ENCODE measurements at regions not wholly inside any gene's neighbourhood (a gene's known extent, or its start where the extent isn't known, plus 50 kb on each side); places are given as distances from the start of the nearest gene placed in this dataset.

- no peak for FAIRE-seq
- no peaks in the 10 kb centered on the region for H3K9me3 ChIP-seq (ENCODE audit: low read length)
- no peak overlapping the region for H2AFZ ChIP-seq (ENCODE audit: low read length)
- no peaks in the 10 kb centered on the region for H3K4me1 ChIP-seq (ENCODE audit: insufficient read depth, low read length)
- no peaks in the 10 kb centered on the region for H4K20me1 ChIP-seq (ENCODE audit: insufficient read depth, low read length)
- H3K4me3 ChIP-seq (replicated peaks in 1 of 3; ENCODE audit: insufficient read depth in 1 of 3, low read depth in 2 of 3, low read length in 3 of 3): no peak overlapping the region
- BruUV-seq (replicated peaks): no TSS peak
- CTCF ChIA-PET (ENCODE audit: low intra/inter-chr PET ratio, low total read pairs): no interaction called here
- WGBS (ENCODE audit: low lambda C conversion rate): 35% methylated on average over 6 of the region's 6 CpGs
- no peaks in the 10 kb centered on the region for H3K79me2 ChIP-seq (ENCODE audit: insufficient read depth, low read length)
- H3K27me3 ChIP-seq (ENCODE audit: control insufficient read depth in 1 of 2, insufficient read depth in 2 of 2, low read length in 2 of 2): no peaks in the 10 kb centered on the region
- POLR2A ChIA-PET: no interaction called here
- H3K36me3 ChIP-seq (replicated peaks in 1 of 2; ENCODE audit: control insufficient read depth in 1 of 2, insufficient read depth in 2 of 2, low read length in 2 of 2): no peaks in the 10 kb centered on the region
- H3K4me2 ChIP-seq (ENCODE audit: low read depth, low read length): no peak overlapping the region
- no peak overlapping the region for H3K27ac ChIP-seq (ENCODE audit: extremely low read length, insufficient read depth, low read length)
- ATAC-seq: no peak
- in situ Hi-C loops (cut with HindIII; ENCODE audit: extremely low pct_ligation_motif_present, low pct_unique_long_range_greater_than_20kb): no loop called here
- TF ChIP-seq EHMT2 (IDR thresholded peaks at IDR 0.05; ENCODE audit: borderline replicate concordance, low read depth, low read length) (no peak), SRSF4 (IDR thresholded peaks at IDR 0.05; ENCODE audit: low read depth, low read length, poor library complexity, severe bottlenecking) (no peak), NR3C1 (CRISPR knock-in tag; IDR thresholded peaks at IDR 0.05) (no peak), ZNF30 (CRISPR knock-in tag; IDR thresholded peaks at IDR 0.05) (no peak), MAFG (CRISPR knock-in tag; IDR thresholded peaks at IDR 0.05) (no peak), KDM1A (CRISPR knock-in tag; IDR thresholded peaks at IDR 0.05) (no peak), TRIM22 (IDR thresholded peaks at IDR 0.05) (no peak)
- no peak overlapping the region for H3K9ac ChIP-seq (ENCODE audit: insufficient read depth, low read depth, low read length)
- intact Hi-C loops (cut with micrococcal nuclease; ENCODE audit: unreplicated experiment): no loop called here
- DNase-seq (ENCODE audit: low spot score): no peak
Measured at GRCh38 chr2:76316691-76317090, 606.0 kb upstream of the GCFC2 start.

- CTCF ChIA-PET (ENCODE audit: low intra/inter-chr PET ratio, low total read pairs): no interaction called here
- no peak overlapping the region for H3K9ac ChIP-seq (ENCODE audit: insufficient read depth, low read depth, low read length)
- 2% methylated on average over 3 of the region's 3 CpGs for WGBS (ENCODE audit: low lambda C conversion rate)
- BruUV-seq (replicated peaks): no TSS peak
- FAIRE-seq (no peak), ATAC-seq (no peak), DNase-seq (ENCODE audit: low spot score) (no peak)
- in situ Hi-C loops (cut with HindIII; ENCODE audit: extremely low pct_ligation_motif_present, low pct_unique_long_range_greater_than_20kb) (no loop called here), intact Hi-C loops (cut with micrococcal nuclease; ENCODE audit: unreplicated experiment) (no loop called here)
- H3K4me1 ChIP-seq (ENCODE audit: insufficient read depth, low read length): no peaks in the 10 kb centered on the region
- H3K4me2 ChIP-seq (ENCODE audit: low read depth, low read length): no peak overlapping the region
- no peaks in the 10 kb centered on the region for H3K79me2 ChIP-seq (ENCODE audit: insufficient read depth, low read length)
- H4K20me1 ChIP-seq (ENCODE audit: insufficient read depth, low read length): no peaks in the 10 kb centered on the region
- H3K9me3 ChIP-seq (ENCODE audit: low read length): no peaks in the 10 kb centered on the region
- no peak overlapping the region for H2AFZ ChIP-seq (ENCODE audit: low read length)
- no peak overlapping the region for H3K4me3 ChIP-seq (replicated peaks in 1 of 3; ENCODE audit: insufficient read depth in 1 of 3, low read depth in 2 of 3, low read length in 3 of 3)
- H3K36me3 ChIP-seq (replicated peaks in 1 of 2; ENCODE audit: control insufficient read depth in 1 of 2, insufficient read depth in 2 of 2, low read length in 2 of 2): no peaks in the 10 kb centered on the region
- no peaks in the 10 kb centered on the region for H3K27me3 ChIP-seq (ENCODE audit: control insufficient read depth in 1 of 2, insufficient read depth in 2 of 2, low read length in 2 of 2)
- no peak overlapping the region for H3K27ac ChIP-seq (ENCODE audit: extremely low read length, insufficient read depth, low read length)
- POLR2A ChIA-PET: no interaction called here
- TF ChIP-seq ZNF879 (CRISPR knock-in tag; IDR thresholded peaks at IDR 0.05): no peak
- TF ChIP-seq ZEB1 (IDR thresholded peaks at IDR 0.05; ENCODE audit: insufficient replicate concordance, low read depth): no peak
- TF ChIP-seq MLX (CRISPR knock-in tag; IDR thresholded peaks at IDR 0.05): no peak
- TF ChIP-seq, protein P1, sequence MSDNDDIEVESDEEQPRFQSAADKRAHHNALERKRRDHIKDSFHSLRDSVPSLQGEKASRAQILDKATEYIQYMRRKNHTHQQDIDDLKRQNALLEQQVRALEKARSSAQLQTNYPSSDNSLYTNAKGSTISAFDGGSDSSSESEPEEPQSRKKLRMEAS (IDR thresholded peaks at IDR 0.05): no peak
- no peak for TF ChIP-seq RARG (CRISPR knock-in tag; IDR thresholded peaks at IDR 0.05; ENCODE audit: low read depth)
Measured at GRCh38 chr2:76314271-76315020, 603.7 kb upstream of the GCFC2 start.
